ENCODE measurements at regions not wholly inside any gene's neighbourhood (a gene's known extent, or its start where the extent isn't known, plus 50 kb on each side); places are given as distances from the start of the nearest gene placed in this dataset.

- no peaks in the 10 kb centered on the region for H3K79me2 ChIP-seq
- TF ChIP-seq EZH2phosphoT487 (IDR thresholded peaks at IDR 0.05; ENCODE audit: low read depth, severe bottlenecking, unreplicated experiment) (no peak), CTCF (IDR thresholded peaks at IDR 0.05; ENCODE audit: poor library complexity) (no peak), EZH2 (IDR thresholded peaks at IDR 0.05; ENCODE audit: borderline replicate concordance) (no peak)
- no peak overlapping the region for H3K4me2 ChIP-seq
- no peaks in the 10 kb centered on the region for H4K20me1 ChIP-seq (ENCODE audit: insufficient read depth, poor library complexity, severe bottlenecking)
- H3K36me3 ChIP-seq (replicated peaks; ENCODE audit: insufficient read depth, low read depth): no peaks in the 10 kb centered on the region
- H3K4me3 ChIP-seq: no peak overlapping the region
- H3K9me2 ChIP-seq (replicated peaks; ENCODE audit: insufficient read depth): no peaks in the 10 kb centered on the region
- no peak overlapping the region for H3K27ac ChIP-seq
- H3K27me3 ChIP-seq: no peaks in the 10 kb centered on the region
- no peaks in the 10 kb centered on the region for H3K9me3 ChIP-seq (ENCODE audit: low read depth)
- no peak overlapping the region for H2AFZ ChIP-seq
- no peak for DNase-seq (ENCODE audit: low spot score)
- H3K4me1 ChIP-seq (ENCODE audit: insufficient read depth): peaks cover 3% of the 10 kb centered on the region
- 62% methylated on average over 11 of the region's 11 CpGs for WGBS (ENCODE audit: low lambda C conversion rate, missing lambda C conversion rate)
Observed at GRCh38 chr14:97924922-97925613, 1127.9 kb downstream of the VRK1 start.

GRCh38 chr14:97930166-97930565 lies 1133.0 kb downstream of the VRK1 start:
- Histone ChIP-seq H3K27ac (no peak overlapping the region), H4K20me1 (ENCODE audit: insufficient read depth, poor library complexity, severe bottlenecking) (no peaks in the 10 kb centered on the region), H3K4me1 (ENCODE audit: insufficient read depth) (peaks cover 8% of the 10 kb centered on the region), H3K36me3 (replicated peaks; ENCODE audit: insufficient read depth, low read depth) (no peaks in the 10 kb centered on the region), H3K9me3 (ENCODE audit: low read depth) (no peaks in the 10 kb centered on the region), H3K27me3 (no peaks in the 10 kb centered on the region), H2AFZ (no peak overlapping the region), H3K9me2 (replicated peaks; ENCODE audit: insufficient read depth) (no peaks in the 10 kb centered on the region), H3K79me2 (no peaks in the 10 kb centered on the region), H3K4me3 (no peak overlapping the region), H3K4me2 (no peak overlapping the region)
- 58% methylated on average over 8 of the region's 8 CpGs for WGBS (ENCODE audit: low lambda C conversion rate, missing lambda C conversion rate)
- TF ChIP-seq EZH2 (IDR thresholded peaks at IDR 0.05; ENCODE audit: borderline replicate concordance): no peak
- TF ChIP-seq CTCF (IDR thresholded peaks at IDR 0.05; ENCODE audit: poor library complexity): no peak
- TF ChIP-seq EZH2phosphoT487 (IDR thresholded peaks at IDR 0.05; ENCODE audit: low read depth, severe bottlenecking, unreplicated experiment): no peak
- DNase-seq (ENCODE audit: low spot score): peak; percentile 30

GRCh38 chr14:97931273-97931672 lies 1134.1 kb downstream of the VRK1 start:
- DNase-seq (ENCODE audit: low spot score): no peak
- WGBS (ENCODE audit: low lambda C conversion rate, missing lambda C conversion rate): 93% methylated on average over 4 of the region's 4 CpGs
- peaks cover 8% of the 10 kb centered on the region for H3K4me1 ChIP-seq (ENCODE audit: insufficient read depth)
- H3K27me3 ChIP-seq: no peaks in the 10 kb centered on the region
- no peak overlapping the region for H3K27ac ChIP-seq
- H3K9me3 ChIP-seq (ENCODE audit: low read depth): no peaks in the 10 kb centered on the region
- H3K9me2 ChIP-seq (replicated peaks; ENCODE audit: insufficient read depth): no peaks in the 10 kb centered on the region
- no peaks in the 10 kb centered on the region for H3K79me2 ChIP-seq
- no peaks in the 10 kb centered on the region for H4K20me1 ChIP-seq (ENCODE audit: insufficient read depth, poor library complexity, severe bottlenecking)
- TF ChIP-seq EZH2 (IDR thresholded peaks at IDR 0.05; ENCODE audit: borderline replicate concordance): no peak
- TF ChIP-seq CTCF (IDR thresholded peaks at IDR 0.05; ENCODE audit: poor library complexity): no peak
- no peak for TF ChIP-seq EZH2phosphoT487 (IDR thresholded peaks at IDR 0.05; ENCODE audit: low read depth, severe bottlenecking, unreplicated experiment)
- H3K4me3 ChIP-seq: no peak overlapping the region
- H3K36me3 ChIP-seq (replicated peaks; ENCODE audit: insufficient read depth, low read depth): no peaks in the 10 kb centered on the region
- H3K4me2 ChIP-seq: no peak overlapping the region
- H2AFZ ChIP-seq: no peak overlapping the region
